NCI-H69 (cell line): ENCODE measurements at regions not wholly inside any gene's neighbourhood (a gene's known extent, or its start where the extent isn't known, plus 50 kb on each side); places are given as distances from the start of the nearest gene placed in this dataset.
"Not testable (repeated sequence)": the region's sequence is repeated elsewhere in the genome, so short reads cannot be mapped to it uniquely, and the experiment has no call there.

Source experiments
- DNase-seq: peaks from one replicate; lab custom pipeline; 2025; lab: John Stamatoyannopoulos, UW

GRCh38 chr22:16090991-16091390 is 401.2 kb downstream of the POTEH start:
- not testable (repeated sequence) for DNase-seq

- DNase-seq, result not testable (repeated sequence)
Observed at GRCh38 chr22:16105121-16105520, 415.3 kb downstream of the POTEH start.

- not testable (repeated sequence) for DNase-seq
Observed at GRCh38 chr22:16131456-16131855, 441.6 kb downstream of the POTEH start.

DNA sequence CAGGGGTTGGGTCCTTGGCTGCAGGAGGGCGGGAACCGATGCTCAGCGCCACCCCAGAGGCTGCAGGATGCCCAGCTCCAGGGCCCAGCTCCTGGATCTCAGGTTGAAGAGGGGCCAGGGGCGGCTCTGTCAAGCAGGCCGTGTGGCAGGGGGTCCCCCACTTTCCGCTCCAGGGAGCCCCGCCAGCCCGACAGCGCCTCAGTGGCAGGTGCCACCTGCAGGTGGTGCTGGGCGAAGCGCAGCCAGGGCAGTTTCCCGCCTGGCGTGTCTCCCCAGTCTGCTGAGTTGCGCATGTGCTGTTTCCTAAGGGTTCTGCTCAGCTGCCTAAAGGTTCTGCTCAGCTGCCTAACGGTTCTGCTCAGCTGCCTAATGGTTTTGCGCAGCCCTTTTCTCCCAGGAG is 442.1 kb downstream of the POTEH start:
- no peak for DNase-seq

- DNase-seq, result not testable (repeated sequence)
Observed at GRCh38 chr22:16132598-16132997, 442.8 kb downstream of the POTEH start.

- DNase-seq, result not testable (repeated sequence)
Observed at GRCh38 chr22:16146101-16146500, 446.5 kb downstream of the CCT8L2 start.

GRCh38 chr22:16146916-16147315 is 445.7 kb downstream of the CCT8L2 start:
- DNase-seq, result peak; percentile 4

GRCh38 chr22:16177287-16177686 is 415.3 kb downstream of the CCT8L2 start:
- not testable (repeated sequence) for DNase-seq

- DNase-seq, result not testable (repeated sequence)
Observed at GRCh38 chr22:16183864-16184263, 408.7 kb downstream of the CCT8L2 start.
